Suppressor macrophage treated with lipopolysaccharide for 1 hour (primary cell): ENCODE measurements at regions not wholly inside any gene's neighbourhood (a gene's known extent, or its start where the extent isn't known, plus 50 kb on each side); places are given as distances from the start of the nearest gene placed in this dataset.

ENCODE experiments used
- DNase-seq, 3 donors: peaks; one replicate each; pipeline ENCODE4 v3.0.0-alpha.2; 2020 to 2022

DNA sequence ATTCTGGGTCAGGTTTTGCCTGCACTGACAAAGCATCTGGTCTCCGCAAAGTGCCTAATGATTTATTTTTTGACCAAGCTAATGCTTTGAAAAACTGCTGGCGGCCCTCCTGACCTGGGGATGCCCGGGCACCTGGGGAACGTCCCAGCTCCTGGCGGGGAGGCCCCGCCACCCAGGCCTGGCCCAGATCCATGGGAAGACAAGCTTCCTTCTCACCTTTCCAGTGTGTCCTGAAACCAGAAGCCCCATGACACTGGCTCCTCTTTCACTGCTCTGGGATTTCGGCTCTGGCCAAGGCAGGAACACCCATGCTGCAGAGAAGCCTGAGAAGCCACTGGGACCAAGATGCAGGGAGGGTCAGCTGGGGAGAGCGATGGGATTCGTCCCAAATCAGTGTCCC, 144.1 kb downstream of the SEC61B start:
- no peak for DNase-seq

DNA sequence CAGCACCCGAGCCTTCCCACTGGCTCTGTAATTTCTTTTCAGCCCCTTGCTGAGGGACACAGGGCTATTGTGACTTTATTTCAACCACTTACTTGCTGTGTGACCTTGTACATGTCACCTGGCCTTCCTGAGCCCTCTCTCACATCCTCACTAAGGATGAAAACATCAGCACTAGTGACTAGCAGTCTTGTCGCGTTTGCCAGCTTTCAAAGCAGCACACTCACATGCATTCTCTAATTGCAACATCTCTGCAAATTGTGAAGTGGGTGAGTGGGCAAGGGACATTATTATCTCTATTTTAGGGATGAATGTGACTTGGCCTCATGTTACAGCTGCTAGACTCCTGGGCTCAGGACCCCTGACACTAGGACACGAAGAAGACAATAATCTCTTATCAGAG, 144.5 kb downstream of the SEC61B start:
- DNase-seq = peak in 2 of 3 donors; percentile 25 to 36

DNA sequence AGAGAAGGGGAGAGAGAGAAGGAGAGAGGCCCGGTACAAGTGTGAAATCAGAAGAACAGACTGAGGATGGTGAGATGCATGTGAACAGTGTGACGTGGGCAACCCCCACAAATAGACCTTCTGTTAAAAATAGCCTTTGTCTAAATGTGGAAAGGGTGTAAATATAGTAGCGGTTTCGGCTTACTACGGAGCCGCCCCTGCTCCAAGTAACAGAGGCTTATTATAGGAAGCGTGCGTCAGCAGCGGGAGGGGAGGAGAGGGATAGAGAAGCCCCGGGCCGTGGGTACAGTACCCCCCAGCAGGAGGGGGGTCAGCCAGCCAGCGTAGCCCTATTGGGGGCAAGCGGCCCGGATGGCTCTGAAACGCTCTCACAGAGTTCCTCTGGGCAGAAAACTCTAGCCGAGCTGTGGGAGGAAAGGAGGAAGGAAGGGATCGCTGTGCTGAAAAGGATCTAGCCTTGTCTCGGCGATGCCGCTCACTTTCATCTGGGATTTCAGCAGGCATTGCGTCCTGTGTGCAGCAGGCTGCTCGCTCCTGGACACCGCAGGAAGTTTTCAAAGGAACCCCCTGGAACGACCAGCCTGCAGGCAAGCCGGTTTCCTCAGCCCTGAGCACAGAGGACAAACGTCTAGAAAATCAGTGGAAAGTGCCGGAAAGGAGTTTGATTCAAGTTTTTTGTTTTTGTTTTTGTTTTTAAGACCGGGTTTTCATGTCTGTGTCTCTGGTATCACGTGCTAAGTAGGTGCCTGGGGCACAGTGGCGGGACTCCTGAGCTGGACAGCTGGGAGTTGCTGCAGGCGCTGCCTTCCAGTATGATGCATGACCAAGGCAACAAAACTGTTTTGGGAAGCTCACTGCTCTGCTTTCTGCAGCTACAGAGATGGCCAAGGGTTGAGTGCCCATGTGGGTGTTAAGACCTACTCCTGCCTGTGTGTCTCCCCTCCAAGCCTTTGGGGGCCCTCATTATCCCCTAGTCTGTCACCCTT, 146.6 kb downstream of the SEC61B start:
- peak; percentile 73 to 78 (median 73) for DNase-seq

DNA sequence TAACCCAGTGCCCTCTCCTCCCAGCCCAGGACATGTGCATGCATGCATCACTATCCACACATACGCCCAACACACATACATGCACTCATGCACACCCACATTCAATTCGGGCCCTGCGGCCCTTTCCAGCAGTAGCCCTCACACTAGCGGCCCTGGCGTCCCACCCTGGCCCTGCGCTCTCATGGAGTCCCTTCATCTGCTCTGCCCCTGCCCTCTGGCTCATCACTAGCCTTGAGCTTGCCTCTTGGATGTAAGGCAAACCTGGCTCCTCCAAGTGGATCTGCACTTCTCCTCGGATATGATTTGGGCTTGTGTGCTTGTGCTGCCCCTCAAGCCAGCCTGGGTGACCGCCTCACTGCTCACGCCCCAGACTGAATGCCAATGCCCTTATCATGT, 147.2 kb downstream of the SEC61B start:
- DNase-seq = no peak

DNA sequence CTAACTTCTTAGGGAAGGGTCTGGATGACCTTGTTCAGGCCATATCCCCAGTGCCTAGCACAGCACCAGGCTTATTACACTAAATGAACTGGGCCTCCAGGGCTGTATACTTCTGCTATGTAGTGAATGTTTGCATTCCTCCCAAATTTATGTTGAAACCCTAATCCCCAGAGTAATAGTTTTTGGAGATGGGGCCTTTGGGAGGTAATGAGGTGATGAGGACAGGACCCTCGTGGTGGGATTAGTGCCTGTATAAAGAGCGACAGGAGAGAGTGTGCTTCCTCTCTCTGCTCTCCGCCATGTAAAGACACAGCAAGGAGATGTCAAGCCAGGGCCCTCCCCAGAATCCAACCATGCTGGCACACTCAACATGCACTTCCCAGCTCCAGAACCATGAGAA, 148.3 kb downstream of the SEC61B start:
- no peak for DNase-seq

DNA sequence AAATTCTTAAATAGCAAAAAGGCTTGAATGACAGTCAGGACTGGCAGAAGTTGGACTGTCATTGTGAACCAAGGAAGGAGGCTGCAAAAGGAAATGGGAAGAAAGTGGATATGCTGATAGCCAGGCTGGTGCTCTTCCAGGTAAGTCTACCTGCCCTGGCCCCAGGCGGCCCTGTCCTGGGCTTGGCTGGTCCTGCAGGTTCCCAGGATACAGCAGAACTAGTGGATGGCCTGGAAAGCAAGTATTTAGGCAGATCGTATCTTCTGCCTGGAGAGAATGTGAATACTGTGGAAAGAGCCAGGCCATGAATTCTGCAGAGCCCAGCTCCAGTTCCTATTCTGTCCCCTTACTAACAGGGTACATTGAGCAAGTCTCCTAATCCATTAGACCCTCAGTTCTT, 149.3 kb downstream of the SEC61B start:
- no peak for DNase-seq

DNA sequence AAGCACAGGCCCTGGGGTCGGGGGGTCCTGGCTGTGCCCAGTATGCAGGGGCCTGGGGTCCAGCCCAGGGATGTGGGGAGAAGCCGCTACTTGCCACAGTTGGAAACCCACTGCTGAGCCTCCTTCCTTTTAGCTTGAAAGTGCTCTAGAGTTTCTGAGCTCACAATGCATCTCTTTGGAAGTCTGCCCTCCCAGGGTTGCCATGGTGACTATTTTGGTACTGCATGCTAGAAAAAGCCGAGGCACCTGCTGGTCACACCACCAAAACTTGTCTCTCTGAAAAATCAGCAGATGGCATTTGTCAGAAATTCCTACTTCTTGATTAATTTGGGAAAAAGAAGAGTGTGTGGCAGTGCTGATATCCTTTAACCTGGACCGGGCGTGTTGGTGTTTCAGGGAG, 151.8 kb downstream of the SEC61B start:
- DNase-seq = no peak

DNA sequence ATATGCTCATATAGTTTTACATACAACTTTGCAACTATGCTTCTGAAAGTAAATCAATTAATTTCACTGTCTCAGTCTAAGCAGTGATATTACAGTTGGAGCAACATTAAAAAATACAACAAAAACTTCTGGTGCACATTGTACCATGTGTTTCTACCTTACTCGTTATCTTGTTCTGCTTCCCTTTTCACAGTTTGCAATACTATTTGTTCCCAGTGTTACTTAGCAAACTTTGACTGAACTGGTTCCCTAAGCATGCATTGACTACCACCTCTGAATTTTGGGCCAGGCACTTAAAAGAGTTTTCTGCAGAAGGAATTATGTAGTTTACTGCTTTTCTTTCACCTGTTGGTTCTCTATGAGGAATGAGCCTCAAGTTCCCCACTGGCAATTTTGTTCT, 152.7 kb downstream of the SEC61B start:
- DNase-seq = no peak

DNA sequence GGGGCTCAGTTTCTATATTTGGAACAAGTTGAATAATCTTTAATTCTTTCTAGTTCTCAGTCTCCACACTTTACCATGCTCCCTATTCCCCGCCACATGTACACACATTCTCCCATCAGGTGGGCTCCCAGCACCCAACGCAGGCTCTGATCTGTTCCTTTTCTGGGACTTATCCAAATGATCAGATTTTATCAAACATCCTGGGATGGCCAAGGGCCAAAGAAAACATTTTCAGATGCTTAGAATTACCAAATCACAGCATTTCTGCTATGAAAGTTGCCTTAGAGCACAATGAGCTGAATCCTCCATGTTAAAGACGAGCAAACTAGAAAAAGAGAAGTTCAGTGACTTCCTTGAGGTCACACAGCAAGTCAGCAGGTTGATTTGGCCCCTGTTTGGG, 153.4 kb downstream of the SEC61B start:
- no peak for DNase-seq

DNA sequence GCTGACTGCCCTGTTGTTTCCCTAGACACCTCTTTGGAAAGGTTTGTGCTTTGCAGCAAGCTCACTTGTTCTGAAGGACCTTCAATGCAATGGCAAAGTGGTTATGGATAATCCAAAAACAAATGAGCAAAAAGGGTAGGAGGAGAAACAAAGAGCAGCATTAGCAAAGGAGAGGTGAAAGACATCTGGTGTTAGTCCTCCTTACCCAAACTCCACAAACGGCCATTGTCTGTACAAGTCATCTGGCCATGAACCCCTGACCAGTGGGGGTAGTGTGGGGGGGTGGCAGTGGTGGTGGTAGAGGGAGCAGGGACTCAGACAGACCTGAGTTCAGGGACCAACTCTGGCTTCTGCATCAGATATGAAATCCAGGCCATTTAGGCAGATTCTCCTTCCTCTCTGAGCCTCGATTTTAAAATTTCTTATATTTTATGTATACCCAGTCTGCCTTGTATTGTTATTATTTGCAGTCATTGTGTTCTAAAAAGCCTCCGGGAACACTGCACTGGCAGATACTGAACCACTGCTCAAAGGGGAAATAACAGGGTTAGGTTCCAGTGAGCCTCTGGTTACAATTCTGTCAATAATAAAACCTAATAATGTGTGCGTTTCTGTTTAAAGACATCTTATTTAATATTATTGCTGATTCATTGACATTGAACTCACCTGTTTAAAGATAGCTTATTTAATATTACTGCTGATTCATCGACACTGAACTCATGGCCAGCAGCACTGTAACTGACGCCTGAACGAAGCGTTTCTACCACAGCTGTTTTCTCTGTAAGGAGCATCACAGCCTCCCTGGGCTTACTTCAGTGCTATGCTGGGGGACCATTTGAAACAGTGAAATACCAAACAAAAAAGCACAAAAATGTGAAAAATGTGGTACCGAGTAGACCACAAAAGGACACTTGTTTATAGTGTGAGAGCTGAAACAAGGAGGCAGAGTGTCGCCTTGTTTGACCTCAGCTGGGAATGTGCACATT, 156.0 kb downstream of the SEC61B start:
- DNase-seq = no peak

DNA sequence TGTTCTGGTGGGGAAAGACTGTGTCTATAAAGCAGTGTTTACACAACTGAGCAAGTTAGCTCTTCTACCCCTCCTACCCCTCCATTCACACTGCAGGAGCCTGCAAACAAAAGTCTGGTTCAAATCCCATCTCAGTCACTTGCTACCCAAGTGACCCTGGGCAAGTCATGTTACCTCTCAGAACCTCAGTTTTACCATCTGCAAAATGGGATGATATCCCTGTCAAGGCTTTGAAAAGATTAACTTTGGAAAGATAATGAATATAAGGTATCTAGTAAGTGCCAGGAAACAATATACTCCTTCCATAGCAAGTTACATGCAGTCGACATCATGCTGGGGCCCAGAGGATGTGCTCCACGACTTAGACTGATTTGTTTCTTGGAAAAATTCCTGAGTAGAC, 161.5 kb downstream of the SEC61B start:
- no peak for DNase-seq

DNA sequence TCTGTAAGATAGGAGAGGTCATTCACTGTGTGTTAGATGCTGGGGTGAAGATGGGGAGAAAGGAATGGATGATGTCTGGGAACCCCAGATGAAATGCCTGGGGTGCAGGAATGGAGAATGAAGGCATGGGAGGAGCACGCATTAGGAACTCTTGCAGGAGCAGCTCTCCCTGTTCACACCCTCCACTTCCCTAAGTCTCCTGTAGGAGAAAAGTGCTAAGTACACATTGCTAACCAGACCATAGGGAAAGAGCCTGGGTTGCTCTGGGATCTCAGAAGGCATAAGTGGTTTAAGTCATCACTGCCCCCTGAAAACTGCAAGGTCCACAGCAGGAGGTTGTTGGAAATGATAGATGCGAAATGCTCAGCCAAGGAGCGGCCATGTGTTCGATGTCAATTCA, 163.1 kb downstream of the SEC61B start:
- no peak for DNase-seq

DNA sequence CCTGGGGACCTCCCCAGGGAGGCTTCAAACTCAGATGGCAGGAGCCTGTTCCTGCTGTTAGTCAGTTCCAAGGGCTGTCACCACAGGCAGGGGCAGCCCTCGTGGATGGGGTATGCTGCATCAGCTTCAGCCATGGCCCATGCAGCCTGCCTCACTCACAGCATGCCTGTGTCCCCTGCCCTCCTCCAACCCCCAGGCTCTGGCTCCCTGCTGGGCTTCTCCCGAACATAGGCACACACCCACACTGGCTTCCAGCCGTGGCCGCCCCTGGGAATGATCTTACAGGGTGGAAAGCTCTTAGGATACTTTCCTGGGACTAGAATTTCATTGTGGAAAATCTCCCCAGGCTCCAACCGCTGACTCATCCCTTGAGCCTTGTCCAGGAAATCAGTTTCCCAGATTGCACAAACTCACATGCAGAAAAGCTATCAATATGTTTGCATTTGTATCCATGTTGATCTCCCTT, 163.8 kb downstream of the SEC61B start:
- DNase-seq = no peak

DNA sequence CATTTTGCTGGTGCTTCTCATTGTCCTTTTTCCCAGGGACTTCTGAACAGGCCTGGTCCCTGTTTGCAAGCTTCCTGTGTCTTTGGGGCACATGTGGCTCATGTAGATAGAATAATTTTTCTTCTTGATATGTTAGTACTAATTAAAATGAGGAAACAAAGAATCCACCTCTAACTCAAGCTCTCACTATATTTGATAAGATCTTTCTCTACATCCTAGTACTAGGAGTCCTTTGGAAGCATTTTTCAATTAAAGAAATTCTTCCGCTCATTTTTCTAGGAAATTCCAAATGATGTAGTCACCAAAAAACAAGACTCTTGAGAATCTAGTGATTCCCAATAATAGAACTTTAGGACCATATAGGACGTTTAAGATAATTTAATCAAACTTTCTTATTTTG, 165.3 kb downstream of the SEC61B start:
- no peak for DNase-seq

DNA sequence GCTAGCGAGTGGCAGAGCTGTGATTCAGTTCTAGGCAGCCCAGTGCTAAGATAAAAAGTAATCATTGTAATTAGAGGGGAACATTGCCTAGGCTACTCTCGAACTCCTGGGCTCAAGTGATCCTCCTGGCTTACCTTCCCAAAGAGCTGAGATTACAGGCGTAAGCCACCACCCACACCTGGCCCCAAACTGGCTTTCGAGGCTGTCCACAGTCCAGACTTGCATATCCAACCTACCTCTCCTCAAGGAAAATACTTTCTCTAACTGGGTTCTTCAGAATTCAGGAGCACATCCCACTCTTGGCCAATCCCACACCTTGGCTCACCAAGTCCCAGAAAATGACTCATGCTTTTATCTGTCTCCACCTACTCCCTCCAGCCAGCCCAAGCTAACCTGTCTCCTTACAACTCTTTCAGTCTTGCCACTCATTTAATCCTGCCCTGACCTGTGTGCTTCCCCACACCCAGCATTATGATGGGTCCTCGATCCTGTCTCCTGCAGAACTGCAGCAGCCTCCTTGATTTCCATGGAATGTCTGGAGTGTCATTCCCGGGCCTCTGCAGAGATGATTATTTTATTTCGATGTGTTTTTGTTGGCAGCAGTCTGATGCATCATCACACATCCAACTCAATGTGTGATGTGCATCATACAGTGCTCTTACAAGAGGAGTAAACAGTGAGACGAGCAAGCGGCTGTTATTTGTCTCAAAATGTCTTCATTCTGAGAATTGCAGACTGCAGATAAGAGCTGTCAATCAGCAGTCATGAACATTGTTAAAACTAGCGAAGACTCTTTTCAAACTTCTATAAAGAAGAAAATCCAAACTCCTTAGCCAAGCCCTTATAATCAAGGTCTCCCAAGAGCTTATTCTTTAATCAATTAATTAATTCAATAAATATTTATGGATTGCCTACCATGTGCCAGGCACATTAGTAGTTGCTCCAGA, 167.3 kb downstream of the SEC61B start:
- DNase-seq = no peak

DNA sequence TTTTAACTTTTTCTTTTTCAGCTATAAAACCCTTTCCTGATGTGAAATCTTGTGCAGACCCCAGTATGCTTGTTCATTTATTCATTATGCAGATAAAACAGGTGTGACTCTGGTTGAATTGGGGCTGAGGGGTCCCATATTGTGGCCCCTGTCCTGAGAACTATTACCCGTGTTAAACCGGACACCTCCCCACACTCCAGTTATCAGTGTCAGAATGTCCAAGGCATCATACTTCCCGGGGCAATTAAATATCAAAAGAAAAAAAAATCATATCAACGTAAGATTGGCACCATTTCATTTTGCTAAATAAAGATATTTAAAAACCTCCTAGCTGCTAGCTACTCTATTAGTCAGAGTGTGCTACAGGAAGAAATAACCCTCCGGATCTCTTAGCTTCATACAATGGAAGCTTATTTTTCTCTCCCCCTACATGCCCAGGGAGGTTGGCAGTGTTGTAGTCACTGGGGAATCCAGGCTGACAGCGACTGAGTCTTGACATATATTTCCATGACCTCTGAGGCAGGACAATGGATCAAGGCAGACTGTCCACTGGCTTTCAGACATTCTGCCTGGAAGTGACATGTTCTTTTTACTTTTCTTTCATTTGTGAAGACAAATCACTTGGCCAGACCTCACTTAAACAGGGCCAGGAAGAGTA, 170.0 kb downstream of the SEC61B start:
- no peak for DNase-seq

DNA sequence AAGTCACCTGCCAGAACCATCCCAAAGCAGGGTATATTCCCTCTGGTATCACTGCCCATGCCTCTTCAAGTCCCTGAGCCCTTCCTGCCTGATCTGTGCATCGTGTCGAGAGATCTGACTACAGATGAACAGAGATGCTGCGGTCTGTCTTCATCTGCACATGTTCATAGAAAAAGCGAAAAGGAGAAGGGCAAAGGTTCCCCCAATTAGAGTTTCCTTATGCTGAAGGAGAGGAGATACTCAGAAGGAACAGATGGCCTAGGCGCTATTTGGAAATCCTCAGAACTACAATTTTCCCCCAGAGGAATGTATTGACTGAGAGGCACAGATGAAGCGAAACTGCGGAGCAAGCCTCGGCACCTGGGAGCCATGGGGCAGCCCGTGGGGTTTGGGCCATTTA, 170.9 kb downstream of the SEC61B start:
- no peak for DNase-seq

DNA sequence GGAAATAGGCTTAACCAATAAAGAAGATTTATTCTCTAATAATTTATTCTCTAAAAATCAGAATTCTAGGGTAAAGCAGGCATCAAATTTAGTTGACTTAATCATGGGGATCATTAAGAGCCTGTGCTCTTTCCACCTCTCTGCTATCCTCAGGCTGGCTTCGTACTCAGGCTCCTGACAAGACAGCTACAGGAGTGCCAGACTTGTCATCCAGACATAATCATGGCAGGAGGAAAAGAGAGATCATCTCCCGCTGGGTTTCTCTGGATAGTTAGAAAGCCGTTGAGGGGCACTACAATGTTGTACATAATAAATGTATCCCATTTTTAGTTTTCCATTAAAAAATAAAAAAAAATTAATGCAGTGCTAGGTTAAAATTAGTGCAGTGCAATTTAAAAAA, 171.9 kb downstream of the SEC61B start:
- DNase-seq = no peak

DNA sequence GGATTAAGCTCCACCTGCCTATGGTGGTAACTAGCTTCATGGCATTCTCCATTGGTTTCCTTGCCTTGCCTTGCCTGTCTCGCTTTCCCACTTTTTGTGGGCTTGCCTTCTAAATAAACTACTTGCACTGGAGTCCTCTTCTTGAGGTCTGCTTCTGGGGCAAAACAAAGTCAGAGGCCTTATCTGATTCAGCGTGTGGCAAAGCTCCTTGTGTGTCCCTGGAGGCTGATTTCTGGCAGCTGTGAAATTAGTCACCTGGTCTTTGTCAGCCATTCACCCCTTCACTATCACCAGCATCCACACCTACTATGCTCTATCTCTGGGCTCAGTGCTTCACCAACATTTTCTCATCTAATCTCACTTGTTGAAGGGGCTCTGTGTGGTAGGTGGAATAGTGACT, 176.2 kb downstream of the SEC61B start:
- DNase-seq = no peak

DNA sequence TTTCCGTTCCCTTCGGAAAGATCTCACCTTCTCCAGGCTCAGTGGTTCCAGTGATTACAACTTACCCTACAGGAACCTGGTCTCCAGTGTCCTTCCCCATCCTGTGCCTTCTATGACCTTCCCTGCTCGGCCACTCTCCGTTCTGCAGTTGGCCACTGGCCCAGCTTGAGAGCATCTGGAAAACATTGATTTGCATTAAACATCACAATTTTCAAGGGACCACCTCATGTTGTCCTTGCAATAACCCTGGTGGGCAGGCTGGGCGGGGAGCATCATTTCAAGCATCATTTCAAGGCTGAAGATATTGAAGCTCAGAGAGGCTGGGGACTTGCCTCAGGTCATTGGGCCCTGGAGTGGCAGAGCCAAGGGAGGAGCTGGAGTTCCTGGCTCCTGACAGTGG, 177.4 kb downstream of the SEC61B start:
- DNase-seq = no peak

DNA sequence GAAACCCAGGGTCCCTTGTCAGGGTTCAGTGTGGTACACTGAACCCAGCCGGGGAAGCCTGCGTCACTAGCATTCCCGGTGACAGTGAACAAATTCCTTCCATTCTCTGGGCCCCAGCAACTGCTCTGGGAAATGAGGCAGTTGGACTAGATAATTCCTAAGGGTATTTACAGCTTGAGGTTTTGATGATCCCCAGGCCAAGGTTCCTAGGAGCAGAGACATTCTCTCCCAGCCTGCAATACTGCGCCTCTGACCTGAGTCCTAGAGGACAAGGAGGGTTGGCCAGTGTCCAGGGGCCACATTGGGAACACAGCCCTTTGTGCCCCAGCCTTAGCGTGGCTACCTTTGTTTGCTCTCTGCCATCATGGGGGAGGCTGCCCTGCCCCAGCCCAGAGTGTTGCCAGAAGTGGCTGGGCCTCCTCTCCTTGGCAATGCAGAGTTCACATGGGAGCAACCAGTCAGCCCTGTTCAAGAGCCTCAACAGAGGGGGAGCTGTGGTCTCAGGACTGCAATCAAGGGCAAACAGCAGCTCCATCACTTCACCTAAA, 178.2 kb downstream of the SEC61B start:
- DNase-seq = no peak
